ENCODE measurements at regions not wholly inside any gene's neighbourhood (a gene's known extent, or its start where the extent isn't known, plus 50 kb on each side); places are given as distances from the start of the nearest gene placed in this dataset.

DNA sequence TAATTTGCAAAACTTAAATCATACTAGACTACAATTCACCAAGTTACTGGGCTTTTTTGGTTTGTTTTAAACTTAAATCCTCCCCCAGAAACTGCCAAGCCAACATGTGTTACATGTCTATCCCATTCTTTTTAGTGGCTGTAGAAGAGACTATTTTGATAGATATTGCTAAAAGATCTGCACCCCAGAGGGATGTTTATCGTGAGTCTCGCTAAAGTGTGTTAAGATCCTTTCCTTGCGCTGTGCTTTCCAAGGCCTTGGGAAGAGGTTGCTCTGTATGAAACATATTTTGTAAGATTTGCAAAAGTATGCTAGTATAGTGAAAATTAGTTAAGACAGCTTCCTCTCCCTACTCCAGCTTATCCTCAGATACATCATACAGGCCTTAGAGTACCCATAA, 63.0 kb downstream of the GPX5 start:
- intact Hi-C loops (cut with DNase I; ENCODE audit: low total_unique reads) = no loop called here
- Histone ChIP-seq H3K27me3 (replicated peaks in 1 of 7) (peaks cover 0 to 96% (median 49%) of the 10 kb centered on the region in 7 donors), H3K4me3 (no peak overlapping the region), H3K36me3 (no peaks in the 10 kb centered on the region), H3K9me3 (peaks cover 0 to 10% (median 0%) of the 10 kb centered on the region in 8 donors), H3K27ac (no peak overlapping the region), H3K4me1 (peaks cover 0 to 13% (median 6%) of the 10 kb centered on the region in 6 donors)
- TF ChIP-seq CTCF (IDR thresholded peaks at IDR 0.05 in 8 of 11, conservative IDR thresholded peaks at IDR 0.05 in 3 of 11) = no peak
- TF ChIP-seq POLR2AphosphoS5 (IDR thresholded peaks at IDR 0.05) = no peak
- no peak for TF ChIP-seq POLR2A (IDR thresholded peaks at IDR 0.05)
- DNase-seq = no peak
- WGBS, 5 donors = 62 to 81% (median 75%) methylated on average over 3 of the region's 3 CpGs

DNA sequence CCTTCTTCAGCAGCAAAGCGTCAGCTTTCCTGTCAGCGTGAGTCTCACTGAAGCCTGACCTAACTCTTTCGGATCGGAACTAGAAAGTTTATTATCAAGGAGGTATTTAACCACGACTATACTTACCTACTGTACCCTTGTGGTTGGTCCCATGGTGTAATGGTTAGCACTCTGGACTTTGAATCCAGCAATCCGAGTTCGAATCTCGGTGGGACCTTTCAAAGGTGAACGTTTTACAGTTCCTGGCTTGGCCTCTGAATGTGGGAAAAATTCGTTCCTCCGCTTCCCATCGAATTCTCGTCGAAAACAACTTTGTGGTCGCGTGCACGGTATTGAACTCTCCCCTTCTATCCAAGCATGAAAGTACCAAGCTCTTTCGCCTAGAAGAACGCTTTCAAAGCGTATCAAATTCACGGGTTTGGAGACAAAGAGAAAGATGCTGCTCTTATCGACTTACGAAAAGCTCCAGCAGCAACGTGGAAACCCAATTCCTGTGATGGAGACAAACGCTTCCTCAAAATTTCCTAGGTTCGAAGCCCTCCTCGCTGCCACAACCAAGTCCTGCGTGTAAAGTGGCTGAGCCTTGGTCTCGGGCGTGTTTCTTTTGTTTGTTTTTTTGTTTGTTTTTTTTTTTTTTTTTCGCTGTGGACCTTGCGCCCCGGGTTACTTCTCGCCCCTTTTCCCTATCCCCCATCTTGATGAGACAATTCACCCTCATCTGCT, 63.7 kb downstream of the GPX5 start:
- no peak overlapping the region for H3K27ac ChIP-seq
- no peaks in the 10 kb centered on the region for H3K36me3 ChIP-seq
- no peak for DNase-seq
- intact Hi-C loops (cut with DNase I; ENCODE audit: low total_unique reads) = no loop called here
- H3K4me1 ChIP-seq = peaks cover 0 to 13% (median 6%) of the 10 kb centered on the region in 6 donors
- peaks cover 0 to 100% (median 49%) of the 10 kb centered on the region in 7 donors for H3K27me3 ChIP-seq (replicated peaks in 1 of 7)
- WGBS, 5 donors = 1 to 5% (median 3%) methylated on average over 34 of the region's 34 CpGs
- peaks cover 0 to 10% (median 0%) of the 10 kb centered on the region in 8 donors for H3K9me3 ChIP-seq
- TF ChIP-seq POLR2A (IDR thresholded peaks at IDR 0.05) (no peak), CTCF (IDR thresholded peaks at IDR 0.05 in 8 of 11, conservative IDR thresholded peaks at IDR 0.05 in 3 of 11) (no peak), POLR2AphosphoS5 (IDR thresholded peaks at IDR 0.05) (no peak)
- no peak overlapping the region for H3K4me3 ChIP-seq

- no peak for DNase-seq
- H3K27me3 ChIP-seq (replicated peaks in 1 of 7) = peaks cover 0 to 100% (median 46%) of the 10 kb centered on the region in 7 donors
- intact Hi-C loops (cut with DNase I; ENCODE audit: low total_unique reads) = no loop called here
Observed at GRCh38 chr6:28589957-28590349, 64.3 kb downstream of the GPX5 start.

More at GRCh38 chr6:28589957-28590349, 64.3 kb downstream of the GPX5 start:
- Histone ChIP-seq H3K4me1 (peaks cover 0 to 13% (median 6%) of the 10 kb centered on the region in 6 donors), H3K9me3 (peaks cover 0 to 10% (median 0%) of the 10 kb centered on the region in 8 donors), H3K4me3 (no peak overlapping the region), H3K36me3 (no peaks in the 10 kb centered on the region), H3K27ac (no peak overlapping the region)
- WGBS, 5 donors = 10 to 19% (median 15%) methylated on average over 19 to 21 of the region's 21 CpGs
- no peak for TF ChIP-seq POLR2AphosphoS5 (IDR thresholded peaks at IDR 0.05)
- TF ChIP-seq POLR2A (IDR thresholded peaks at IDR 0.05) = no peak
- no peak for TF ChIP-seq CTCF (IDR thresholded peaks at IDR 0.05 in 8 of 11, conservative IDR thresholded peaks at IDR 0.05 in 3 of 11)
